ENCODE measurements at regions not wholly inside any gene's neighbourhood (a gene's known extent, or its start where the extent isn't known, plus 50 kb on each side); places are given as distances from the start of the nearest gene placed in this dataset.

DNA sequence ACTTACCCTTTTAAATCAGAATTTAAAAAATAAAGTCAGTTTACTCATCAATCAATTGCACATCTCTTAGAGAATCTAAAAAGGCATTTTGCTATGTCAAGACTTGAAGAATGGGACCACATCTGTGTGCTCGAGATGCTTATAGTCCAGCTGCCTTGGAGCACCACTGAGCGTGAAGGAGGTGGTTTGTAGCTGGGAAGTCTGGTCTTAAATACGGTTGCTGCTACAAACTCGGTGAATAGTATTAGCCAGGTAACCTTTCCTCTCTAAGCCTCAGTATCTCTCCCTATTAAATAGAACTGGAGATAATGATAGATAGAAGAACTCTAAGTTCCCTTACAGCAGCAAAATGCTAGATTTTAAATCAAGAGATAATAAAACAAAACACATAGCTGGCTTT lies 289.7 kb downstream of the TRIB2 start:
- TF ChIP-seq, protein P1, sequence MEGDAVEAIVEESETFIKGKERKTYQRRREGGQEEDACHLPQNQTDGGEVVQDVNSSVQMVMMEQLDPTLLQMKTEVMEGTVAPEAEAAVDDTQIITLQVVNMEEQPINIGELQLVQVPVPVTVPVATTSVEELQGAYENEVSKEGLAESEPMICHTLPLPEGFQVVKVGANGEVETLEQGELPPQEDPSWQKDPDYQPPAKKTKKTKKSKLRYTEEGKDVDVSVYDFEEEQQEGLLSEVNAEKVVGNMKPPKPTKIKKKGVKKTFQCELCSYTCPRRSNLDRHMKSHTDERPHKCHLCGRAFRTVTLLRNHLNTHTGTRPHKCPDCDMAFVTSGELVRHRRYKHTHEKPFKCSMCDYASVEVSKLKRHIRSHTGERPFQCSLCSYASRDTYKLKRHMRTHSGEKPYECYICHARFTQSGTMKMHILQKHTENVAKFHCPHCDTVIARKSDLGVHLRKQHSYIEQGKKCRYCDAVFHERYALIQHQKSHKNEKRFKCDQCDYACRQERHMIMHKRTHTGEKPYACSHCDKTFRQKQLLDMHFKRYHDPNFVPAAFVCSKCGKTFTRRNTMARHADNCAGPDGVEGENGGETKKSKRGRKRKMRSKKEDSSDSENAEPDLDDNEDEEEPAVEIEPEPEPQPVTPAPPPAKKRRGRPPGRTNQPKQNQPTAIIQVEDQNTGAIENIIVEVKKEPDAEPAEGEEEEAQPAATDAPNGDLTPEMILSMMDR (IDR thresholded peaks at IDR 0.05; ENCODE audit: extremely low read depth in 1 of 2, insufficient read depth in 1 of 2, low read depth in 1 of 2, low read length in 2 of 2), result no peak
- TF ChIP-seq EZH2 (IDR thresholded peaks at IDR 0.05; ENCODE audit: borderline replicate concordance, low read depth, low read length, severe bottlenecking), result no peak
- TF ChIP-seq POLR2AphosphoS5 (IDR thresholded peaks at IDR 0.05; ENCODE audit: insufficient read depth, low read depth, low read length), result no peak

Data from endothelial cell of umbilical vein (primary cell).